ENCODE measurements at regions not wholly inside any gene's neighbourhood (a gene's known extent, or its start where the extent isn't known, plus 50 kb on each side); places are given as distances from the start of the nearest gene placed in this dataset.

- no peak for TF ChIP-seq CTCF (IDR thresholded peaks at IDR 0.05; ENCODE audit: low read depth, low read length)
- no peak for TF ChIP-seq EZH2phosphoT487 (IDR thresholded peaks at IDR 0.05; ENCODE audit: low read depth)
These were observed 247.0 kb upstream of the SESN3 start for GRCh38 chr11:95478003-95478402.

Measured in OCI-LY3 (cell line).